ENCODE measurements at regions not wholly inside any gene's neighbourhood (a gene's known extent, or its start where the extent isn't known, plus 50 kb on each side); places are given as distances from the start of the nearest gene placed in this dataset.

- intact Hi-C loops (cut with micrococcal nuclease), result no loop called here
- no peaks in the 10 kb centered on the region for H3K36me3 ChIP-seq (replicated peaks in 1 of 2; ENCODE audit: control insufficient read depth in 1 of 2, insufficient read depth in 2 of 2, low read length in 2 of 2)
- no peaks in the 10 kb centered on the region for H3K9me3 ChIP-seq (replicated peaks in 1 of 2; ENCODE audit: control insufficient read depth in 1 of 2, insufficient read depth in 1 of 2, low read length in 2 of 2)
- H3K9me3 Mint-ChIP-seq, result no peaks in the 10 kb centered on the region
- H3K27me3 ChIP-seq (ENCODE audit: control insufficient read depth in 2 of 2, insufficient read depth in 2 of 2, low read length in 2 of 2), result no peaks in the 10 kb centered on the region
- no peak overlapping the region for H3K27ac Mint-ChIP-seq
- H3K4me2 ChIP-seq (replicated peaks; ENCODE audit: extremely low read depth, low read length, poor library complexity, severe bottlenecking), result no peak overlapping the region
- no peak overlapping the region for H3K27ac ChIP-seq (ENCODE audit: low read depth in 1 of 2, low read length in 2 of 2)
- no peaks in the 10 kb centered on the region for H4K20me1 ChIP-seq (ENCODE audit: insufficient read depth, low read length)
- no peak overlapping the region for H3K4me3 Mint-ChIP-seq
- H3K27me3 Mint-ChIP-seq (ENCODE audit: low read depth in 3 of 3), result peaks cover 2 to 5% (median 2%) of the 10 kb centered on the region in 3 donors
- H3K4me1 Mint-ChIP-seq, result no peaks in the 10 kb centered on the region
- no peak overlapping the region for H3K9ac ChIP-seq (ENCODE audit: insufficient read depth, low read length, poor library complexity, severe bottlenecking)
- H3K4me1 ChIP-seq (ENCODE audit: control insufficient read depth in 1 of 2, insufficient read depth in 2 of 2, low read length in 2 of 2), result no peaks in the 10 kb centered on the region
- no peaks in the 10 kb centered on the region for H3K36me3 Mint-ChIP-seq
- no peaks in the 10 kb centered on the region for H3K79me2 ChIP-seq (ENCODE audit: insufficient read depth, low read length)
- DNase-seq, result no peak
- H2AFZ ChIP-seq (ENCODE audit: insufficient read depth, low read depth, low read length, poor library complexity, severe bottlenecking), result no peak overlapping the region
- H3K4me3 ChIP-seq (replicated peaks in 1 of 3; ENCODE audit: low read depth in 2 of 3, low read length in 3 of 3), result no peak overlapping the region
- no peak for TF ChIP-seq CTCF (IDR thresholded peaks at IDR 0.05)
Measured at GRCh38 chr3:150165396-150166094, 194.8 kb upstream of the PFN2 start.

- intact Hi-C loops (cut with micrococcal nuclease), result no loop called here
- Mint-ChIP-seq H3K4me3 (no peak overlapping the region), H3K27ac (no peak overlapping the region), H3K4me1 (no peaks in the 10 kb centered on the region), H3K36me3 (no peaks in the 10 kb centered on the region), H3K27me3 (ENCODE audit: low read depth in 3 of 3) (peaks cover 0 to 2% (median 1%) of the 10 kb centered on the region in 3 donors), H3K9me3 (peaks cover 0 to 2% (median 0%) of the 10 kb centered on the region in 7 donors)
- TF ChIP-seq CTCF (IDR thresholded peaks at IDR 0.05), result no peak
- no peak overlapping the region for H2AFZ ChIP-seq (ENCODE audit: insufficient read depth, low read depth, low read length, poor library complexity, severe bottlenecking)
- no peaks in the 10 kb centered on the region for H4K20me1 ChIP-seq (ENCODE audit: insufficient read depth, low read length)
- no peak overlapping the region for H3K9ac ChIP-seq (ENCODE audit: insufficient read depth, low read length, poor library complexity, severe bottlenecking)
- WGBS (ENCODE audit: insufficient coverage), result no CpG with 5 or more reads among the region's 3 CpGs
- H3K27me3 ChIP-seq (ENCODE audit: control insufficient read depth in 2 of 2, insufficient read depth in 2 of 2, low read length in 2 of 2), result no peaks in the 10 kb centered on the region
- no peaks in the 10 kb centered on the region for H3K9me3 ChIP-seq (replicated peaks in 1 of 2; ENCODE audit: control insufficient read depth in 1 of 2, insufficient read depth in 1 of 2, low read length in 2 of 2)
- H3K4me1 ChIP-seq (ENCODE audit: control insufficient read depth in 1 of 2, insufficient read depth in 2 of 2, low read length in 2 of 2), result no peaks in the 10 kb centered on the region
- no peak overlapping the region for H3K27ac ChIP-seq (ENCODE audit: low read depth in 1 of 2, low read length in 2 of 2)
- H3K36me3 ChIP-seq (replicated peaks in 1 of 2; ENCODE audit: control insufficient read depth in 1 of 2, insufficient read depth in 2 of 2, low read length in 2 of 2), result no peaks in the 10 kb centered on the region
- no peak overlapping the region for H3K4me2 ChIP-seq (replicated peaks; ENCODE audit: extremely low read depth, low read length, poor library complexity, severe bottlenecking)
- DNase-seq, result no peak
- no peak overlapping the region for H3K4me3 ChIP-seq (replicated peaks in 1 of 3; ENCODE audit: low read depth in 2 of 3, low read length in 3 of 3)
- H3K79me2 ChIP-seq (ENCODE audit: insufficient read depth, low read length), result no peaks in the 10 kb centered on the region
Measured at GRCh38 chr3:150161011-150161410, 190.3 kb upstream of the PFN2 start.

All from CD14-positive monocyte (primary cell).